AG10803 (cell line): ENCODE measurements at regions not wholly inside any gene's neighbourhood (a gene's known extent, or its start where the extent isn't known, plus 50 kb on each side); places are given as distances from the start of the nearest gene placed in this dataset.
"Not testable (repeated sequence)": the region's sequence is repeated elsewhere in the genome, so short reads cannot be mapped to it uniquely, and the experiment has no call there.

ENCODE experiments used
- DNase-seq: peaks from one replicate; pipeline ENCODE4 v3.0.0; 2010; ENCODE audit warnings: low read depth
- H3K4me3 ChIP-seq: 2 replicates; pipeline ENCODE4 v1.5.1; 2011; ENCODE audit warnings: mild to moderate bottlenecking, low read length, control low read depth
- CTCF ChIP-seq: conservative IDR thresholded peaks from 2 replicates; pipeline ENCODE4 v1.5.1; 2011; ENCODE audit warnings: mild to moderate bottlenecking, low read length, control low read depth, inconsistent platforms

GRCh38 chr16:73122604-73123391 lies 74.9 kb upstream of the ZFHX3 start:
- no peak overlapping the region for H3K4me3 ChIP-seq
- no peak for TF ChIP-seq CTCF
- DNase-seq = peak; percentile 12

DNA sequence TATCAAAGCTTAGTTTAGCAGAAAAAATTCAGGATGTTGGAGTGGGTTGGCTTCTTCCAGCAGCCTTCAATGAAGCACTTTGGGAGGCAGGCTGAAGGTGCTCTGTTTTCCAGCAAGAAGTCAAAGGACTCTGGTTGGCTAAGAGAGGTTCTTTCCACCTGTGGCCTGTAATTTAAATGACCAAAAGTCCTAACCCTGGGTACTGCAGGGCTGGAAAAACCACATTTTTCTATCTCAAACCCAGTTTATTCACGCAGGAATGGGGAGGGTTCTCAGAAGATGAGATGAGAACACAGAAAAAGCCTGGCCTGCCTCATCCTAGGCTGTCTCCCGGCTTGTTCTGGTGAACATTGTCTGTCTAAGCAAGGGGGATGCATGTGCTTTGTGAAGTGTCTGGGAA lies 68.6 kb upstream of the ZFHX3 start:
- no peak for DNase-seq
- no peak overlapping the region for H3K4me3 ChIP-seq
- no peak for TF ChIP-seq CTCF

DNA sequence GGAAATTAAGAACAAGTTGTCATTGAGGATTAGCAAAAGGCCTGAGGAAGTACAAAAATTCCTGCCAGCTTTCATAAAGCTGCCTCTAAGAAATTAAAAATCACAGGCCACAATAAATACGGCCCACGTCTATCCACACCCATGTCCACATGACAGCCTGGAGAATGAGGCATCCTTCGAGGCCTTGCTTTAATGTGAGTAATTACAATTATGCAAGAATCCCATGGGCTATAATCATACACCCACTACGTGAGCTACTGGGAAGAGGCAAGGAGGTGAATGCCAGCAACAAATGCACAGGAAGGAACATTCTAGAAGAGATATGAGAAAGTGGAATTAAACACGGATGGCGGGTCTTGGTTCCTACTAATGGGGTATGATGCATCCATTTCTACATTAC lies 65.4 kb upstream of the ZFHX3 start:
- H3K4me3 ChIP-seq = no peak overlapping the region
- TF ChIP-seq CTCF = no peak
- peak; percentile 58 for DNase-seq

DNA sequence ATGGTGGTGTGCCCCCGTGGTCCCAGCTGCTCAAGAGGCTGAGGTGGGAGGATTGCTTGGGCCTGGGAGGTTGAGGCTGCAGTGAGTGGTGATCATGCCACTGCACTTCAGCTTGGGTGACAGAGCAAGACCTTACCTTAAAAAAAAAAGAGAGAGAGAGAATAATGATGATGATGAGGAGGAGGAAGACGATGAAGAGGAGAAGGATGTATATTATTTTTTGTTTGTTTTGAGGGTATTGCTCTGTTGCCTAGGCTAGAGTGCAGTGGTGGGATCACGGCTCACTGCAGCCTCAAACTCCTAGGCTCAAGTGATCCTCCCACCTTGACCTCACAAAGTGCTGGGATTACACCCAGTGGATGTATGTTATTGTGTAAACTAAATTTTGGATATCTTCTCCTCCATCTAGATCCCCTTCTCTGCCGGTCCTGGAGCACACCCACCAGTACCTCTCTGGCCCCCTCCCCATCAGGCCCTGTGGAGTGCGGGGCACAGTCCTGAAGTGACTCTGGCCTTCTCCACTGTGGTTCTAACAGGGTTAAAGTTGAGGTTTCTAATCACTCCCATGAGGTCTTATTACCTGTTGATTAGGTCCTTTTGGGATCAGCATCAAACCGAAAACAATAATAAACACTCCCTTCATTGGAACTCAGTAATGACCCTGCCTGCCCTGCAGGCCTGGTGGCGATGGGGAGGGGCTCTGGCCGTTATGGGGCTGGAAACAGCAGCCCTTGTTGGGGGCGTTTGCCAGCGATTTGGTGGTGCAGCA lies 60.5 kb upstream of the ZFHX3 start:
- DNase-seq = no peak
- TF ChIP-seq CTCF = no peak
- no peak overlapping the region for H3K4me3 ChIP-seq

DNA sequence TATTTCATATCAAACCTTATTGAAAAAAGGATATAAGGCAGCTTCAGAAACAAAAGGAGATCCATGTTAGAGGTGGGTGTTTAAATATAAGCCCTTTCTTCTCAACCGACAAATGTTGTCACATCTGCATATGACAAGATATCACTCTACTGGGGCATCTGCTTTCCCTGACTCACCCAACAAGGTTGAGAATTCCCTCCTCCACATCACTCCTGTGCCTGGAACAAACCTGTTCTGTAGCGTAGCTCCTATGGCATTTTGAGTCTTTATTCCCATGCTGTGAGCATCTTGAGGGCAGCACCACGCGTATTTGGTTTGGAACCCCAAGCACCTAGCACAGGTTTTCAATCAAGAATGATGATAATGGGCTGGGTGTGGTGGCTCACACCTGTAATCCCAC lies 59.4 kb upstream of the ZFHX3 start:
- no peak for DNase-seq
- TF ChIP-seq CTCF = no peak
- H3K4me3 ChIP-seq = no peak overlapping the region

DNA sequence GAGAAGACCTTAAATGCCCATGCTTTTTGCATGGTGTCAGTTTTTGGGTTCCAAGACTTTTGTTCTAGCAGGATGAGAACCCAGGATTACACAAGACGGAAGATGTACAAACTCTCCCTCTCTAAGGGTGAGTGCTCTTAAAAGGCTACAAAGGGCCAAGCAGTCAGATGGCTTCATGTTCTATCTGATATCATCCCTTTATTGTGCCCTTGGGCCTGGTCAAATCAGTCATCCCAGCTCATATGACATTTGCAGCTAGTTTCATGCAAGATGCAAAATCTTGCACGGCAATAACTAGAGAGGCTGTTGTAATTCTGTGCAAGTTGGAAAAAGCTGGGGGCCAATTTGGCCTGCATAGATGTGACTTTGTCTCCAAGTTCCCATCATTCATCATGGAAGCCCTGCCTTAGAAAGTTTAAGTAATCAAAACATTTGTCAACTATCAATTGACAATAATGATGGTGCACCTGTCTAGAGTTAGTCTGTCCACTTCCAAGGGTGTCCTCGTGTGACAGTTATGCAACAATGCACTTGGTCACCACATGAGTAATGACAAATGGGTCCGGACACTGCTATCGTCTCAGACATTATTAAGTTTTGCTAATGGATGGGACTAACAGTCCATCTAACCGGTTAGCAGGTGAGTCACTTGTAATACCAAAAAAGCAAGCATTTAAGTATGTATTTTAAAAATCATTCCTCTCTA lies 58.6 kb upstream of the ZFHX3 start:
- no peak for TF ChIP-seq CTCF
- no peak for DNase-seq
- H3K4me3 ChIP-seq = no peak overlapping the region

DNA sequence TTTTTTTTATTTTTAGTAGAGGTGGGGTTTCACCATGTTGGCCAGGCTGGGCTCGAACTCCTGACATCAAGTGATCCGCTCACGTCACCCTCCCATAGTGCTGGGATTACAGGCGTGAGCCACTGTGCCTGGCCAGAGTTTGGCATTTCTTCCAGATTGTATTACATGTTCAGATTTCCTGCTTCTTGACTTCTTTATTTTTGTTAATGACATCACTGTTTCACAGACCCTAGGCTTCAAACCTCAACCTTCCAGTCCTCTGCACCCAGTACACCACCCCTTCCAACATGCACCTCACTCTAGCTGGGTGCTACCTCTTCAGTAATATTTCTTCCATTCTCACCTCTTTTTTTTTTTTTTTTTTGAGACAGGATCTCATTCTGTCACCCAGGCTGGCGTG lies 53.6 kb upstream of the ZFHX3 start:
- DNase-seq = no peak

DNA sequence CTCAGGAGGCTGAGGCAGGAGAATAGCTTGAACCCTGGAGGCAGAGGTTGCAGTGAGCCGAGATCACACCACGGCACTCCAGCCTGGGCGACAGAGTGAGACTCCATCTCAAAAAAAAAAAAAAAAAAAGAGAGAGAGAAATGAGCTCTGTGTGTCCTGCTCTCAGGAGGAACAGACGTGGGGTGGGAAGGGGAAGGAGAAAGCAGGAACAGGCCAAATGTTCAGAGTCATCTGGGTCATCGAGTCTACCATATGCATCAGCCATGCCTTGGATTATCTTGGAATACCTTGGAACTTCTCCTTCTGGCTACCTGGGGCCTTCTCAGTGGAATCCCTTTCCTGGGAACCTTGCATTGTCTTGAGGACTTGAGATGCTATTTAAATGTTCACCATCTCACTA lies 51.7 kb upstream of the ZFHX3 start:
- DNase-seq, H3K4me3 ChIP-seq: not testable (repeated sequence)

More for the DNA sequence above, 53.6 kb upstream of the ZFHX3 start:
- H3K4me3 ChIP-seq = no peak overlapping the region
- no peak for TF ChIP-seq CTCF
